GM21717 (cell line): ENCODE measurements at regions not wholly inside any gene's neighbourhood (a gene's known extent, or its start where the extent isn't known, plus 50 kb on each side); places are given as distances from the start of the nearest gene placed in this dataset.
"Not testable (repeated sequence)": the region's sequence is repeated elsewhere in the genome, so short reads cannot be mapped to it uniquely, and the experiment has no call there.

Experiments used
- ATAC-seq: cut with Tn5 transposase; IDR thresholded peaks from one replicate; pipeline ENCODE4 v1.9.1; 2021; ENCODE audit warnings: mild to moderate bottlenecking, moderate library complexity; ENCODE audit not compliant: unreplicated experiment

- no peak for ATAC-seq
Observed at GRCh38 chr2:175832866-175833265, 169.2 kb downstream of the LNPK start.

- no peak for ATAC-seq
Observed at GRCh38 chr2:175829741-175830140, 172.3 kb downstream of the LNPK start.

- ATAC-seq: no peak
Observed at GRCh38 chr2:175827856-175828255, 174.2 kb downstream of the LNPK start.

- no peak for ATAC-seq
Observed at GRCh38 chr2:175824243-175824642, 177.8 kb downstream of the LNPK start.

GRCh38 chr2:175823707-175824073 is 178.4 kb downstream of the LNPK start:
- no peak for ATAC-seq

- ATAC-seq: no peak
Observed at GRCh38 chr2:175823002-175823706, 178.9 kb downstream of the LNPK start.

GRCh38 chr2:175817221-175817620 is 184.8 kb downstream of the LNPK start:
- no peak for ATAC-seq

- no peak for ATAC-seq
Observed at GRCh38 chr2:175815537-175815936, 186.5 kb downstream of the LNPK start.

GRCh38 chr2:175811971-175812370 is 190.1 kb downstream of the LNPK start:
- ATAC-seq: no peak

- ATAC-seq: no peak
Observed at GRCh38 chr2:175808858-175809257, 193.2 kb downstream of the LNPK start.

- ATAC-seq: no peak
Observed at GRCh38 chr2:175808078-175808477, 194.0 kb downstream of the LNPK start.

- ATAC-seq: no peak
Observed at GRCh38 chr2:175807031-175807873, 194.8 kb downstream of the LNPK start.

- ATAC-seq: no peak
Observed at GRCh38 chr2:175806570-175806969, 195.5 kb downstream of the LNPK start.

GRCh38 chr2:175806125-175806490 is 196.0 kb downstream of the LNPK start:
- ATAC-seq: no peak

- no peak for ATAC-seq
Observed at GRCh38 chr2:175805442-175806124, 196.5 kb downstream of the LNPK start.

- no peak for ATAC-seq
Observed at GRCh38 chr2:175804122-175804521, 197.9 kb downstream of the LNPK start.

GRCh38 chr2:175796422-175796821 is 205.6 kb downstream of the LNPK start:
- ATAC-seq: not testable (repeated sequence)

- ATAC-seq: no peak
Observed at GRCh38 chr2:175793648-175794047, 208.4 kb downstream of the LNPK start.

- no peak for ATAC-seq
Observed at GRCh38 chr2:175792881-175793280, 209.2 kb downstream of the LNPK start.

GRCh38 chr2:175792199-175792598 is 209.9 kb downstream of the LNPK start:
- no peak for ATAC-seq

GRCh38 chr2:175786471-175787124 is 215.5 kb downstream of the LNPK start:
- no peak for ATAC-seq
